Hepatocyte (in vitro differentiated cells): ENCODE measurements at regions not wholly inside any gene's neighbourhood (a gene's known extent, or its start where the extent isn't known, plus 50 kb on each side); places are given as distances from the start of the nearest gene placed in this dataset.

ENCODE experiments used
- CTCF ChIP-seq: fragments of 200-600 bp; sonication (generic); IDR thresholded peaks from 2 replicates; pipeline ENCODE4 v1.5.1; 2016; ENCODE audit warnings: antibody characterized with exemption, mild to moderate bottlenecking; ENCODE audit not compliant: poor library complexity
- EZH2phosphoT487 ChIP-seq: fragments of 200-600 bp; sonication (generic); IDR thresholded peaks from one replicate; pipeline ENCODE4 v1.6.1; 2018; ENCODE audit warnings: antibody characterized with exemption, mild to moderate bottlenecking, low read depth, moderate library complexity; ENCODE audit not compliant: unreplicated experiment, severe bottlenecking

- TF ChIP-seq CTCF: no peak
- TF ChIP-seq EZH2phosphoT487: no peak
Measured at GRCh38 chr10:30200017-30200415, 140.6 kb upstream of the JCAD start.
